Inflammatory macrophage (primary cell): ENCODE measurements at regions not wholly inside any gene's neighbourhood (a gene's known extent, or its start where the extent isn't known, plus 50 kb on each side); places are given as distances from the start of the nearest gene placed in this dataset.

ENCODE experiments used
- DNase-seq, 2 donors: peaks; one replicate each; pipeline ENCODE4 v3.0.0-alpha.2; 2020 to 2022

DNA sequence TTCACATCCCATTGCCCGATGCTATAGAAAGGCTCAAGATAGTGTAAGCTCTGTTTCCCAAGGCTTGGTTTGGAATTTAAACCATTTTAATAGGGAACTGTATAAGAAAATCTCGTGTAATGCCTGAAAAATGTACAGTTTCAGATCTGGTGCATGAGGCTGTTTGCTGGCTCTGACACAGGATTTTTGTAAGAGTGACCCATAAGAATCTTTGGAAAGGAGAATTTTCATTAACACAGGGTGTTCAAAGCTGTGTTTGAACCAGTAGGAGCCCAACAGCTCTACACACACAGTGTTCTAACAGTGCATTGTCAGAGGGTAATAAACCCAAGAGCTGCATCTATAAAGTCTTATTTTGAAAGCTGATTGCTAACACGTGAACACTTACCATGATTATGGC lies 293.5 kb downstream of the PRL start:
- no peak for DNase-seq

DNA sequence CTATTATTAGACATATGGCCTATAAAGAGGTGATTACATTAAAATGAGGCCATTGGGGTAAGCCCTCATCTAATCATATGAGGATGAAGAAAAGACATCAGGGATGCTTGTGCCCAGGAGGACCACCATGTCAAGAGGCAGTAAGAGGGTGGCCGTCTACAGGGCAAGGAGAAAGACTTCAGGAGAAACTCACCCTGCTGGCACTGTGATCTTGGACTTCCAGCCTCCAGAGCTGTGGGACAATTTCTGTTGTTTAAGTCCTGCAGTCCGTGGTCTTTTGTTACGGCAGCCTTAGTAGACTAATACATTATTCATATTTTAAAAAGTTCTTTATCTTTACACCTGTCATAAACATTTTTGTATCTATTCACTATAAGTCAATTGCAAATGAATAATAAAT lies 290.0 kb downstream of the PRL start:
- DNase-seq, result no peak

- no peak for DNase-seq
Measured at GRCh38 chr6:22007469-22007868, 289.4 kb downstream of the PRL start.

- no peak for DNase-seq
Measured at GRCh38 chr6:22008248-22008836, 288.5 kb downstream of the PRL start.

GRCh38 chr6:22010102-22010501 lies 286.7 kb downstream of the PRL start:
- no peak for DNase-seq

GRCh38 chr6:22015216-22015615 lies 281.6 kb downstream of the PRL start:
- DNase-seq, result no peak

DNA sequence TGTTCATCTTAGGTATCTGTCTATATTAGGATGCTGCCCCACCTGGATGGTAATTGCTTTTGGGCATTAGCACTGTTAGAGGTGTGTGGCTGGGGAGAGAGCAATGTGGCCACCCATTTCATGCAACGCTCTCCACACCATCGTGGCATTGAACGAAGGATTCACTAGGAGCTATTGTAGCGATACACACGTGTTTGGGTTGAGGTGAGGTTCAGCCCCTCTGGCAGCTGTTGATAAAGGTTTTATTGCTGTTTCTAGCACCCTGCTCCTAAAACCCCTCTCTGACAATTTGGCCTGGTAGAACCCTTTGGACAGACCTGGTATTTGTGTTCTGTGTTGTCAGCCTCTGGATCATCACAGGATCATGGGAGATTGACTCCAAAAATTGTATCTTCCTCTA lies 280.9 kb downstream of the PRL start:
- DNase-seq, result no peak

- no peak for DNase-seq
Measured at GRCh38 chr6:22017272-22017671, 279.6 kb downstream of the PRL start.

- no peak for DNase-seq
Measured at GRCh38 chr6:22017766-22018165, 279.1 kb downstream of the PRL start.

DNA sequence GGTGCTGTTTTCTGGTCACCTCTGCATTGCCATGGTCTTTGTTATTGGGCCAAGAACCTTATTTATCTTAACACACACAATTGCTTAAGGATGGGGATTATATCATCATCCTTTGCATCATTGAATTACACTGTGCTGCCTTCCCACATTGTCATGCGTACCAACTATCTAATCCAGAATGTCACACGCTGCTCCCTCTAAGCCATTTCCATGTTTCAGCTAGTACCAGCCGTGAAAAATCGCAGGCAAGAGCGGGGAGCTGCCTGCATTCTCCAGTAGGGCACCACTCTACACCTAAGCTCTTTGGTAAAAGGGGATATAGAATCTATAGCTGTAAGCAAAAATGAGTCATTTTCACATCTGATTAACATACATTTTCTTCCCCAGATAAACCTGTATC lies 277.0 kb downstream of the PRL start:
- peak in 1 of 2 donors; percentile 13 for DNase-seq

- no peak for DNase-seq
Measured at GRCh38 chr6:22020299-22021003, 276.4 kb downstream of the PRL start.

DNA sequence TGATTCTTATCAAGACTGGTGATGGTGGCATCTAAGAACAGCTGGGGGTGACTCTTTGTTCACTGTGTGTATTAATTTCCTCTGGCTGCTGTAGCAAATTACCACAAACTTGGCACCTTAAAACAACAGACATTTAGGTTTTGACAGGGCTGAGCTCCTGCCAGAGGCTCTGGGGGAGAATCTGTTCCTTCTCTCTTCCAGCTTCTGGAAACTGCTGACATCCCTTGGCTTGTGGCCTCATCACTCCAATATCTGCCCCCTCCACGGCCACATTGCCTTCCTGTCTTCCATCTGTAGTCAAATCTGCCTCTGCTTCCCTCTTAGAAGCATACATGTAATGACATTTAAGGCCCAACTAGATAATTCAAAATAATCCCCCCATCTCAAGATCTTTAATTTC lies 274.9 kb downstream of the PRL start:
- no peak for DNase-seq

- DNase-seq, result no peak
Measured at GRCh38 chr6:22023937-22024336, 272.9 kb downstream of the PRL start.

DNA sequence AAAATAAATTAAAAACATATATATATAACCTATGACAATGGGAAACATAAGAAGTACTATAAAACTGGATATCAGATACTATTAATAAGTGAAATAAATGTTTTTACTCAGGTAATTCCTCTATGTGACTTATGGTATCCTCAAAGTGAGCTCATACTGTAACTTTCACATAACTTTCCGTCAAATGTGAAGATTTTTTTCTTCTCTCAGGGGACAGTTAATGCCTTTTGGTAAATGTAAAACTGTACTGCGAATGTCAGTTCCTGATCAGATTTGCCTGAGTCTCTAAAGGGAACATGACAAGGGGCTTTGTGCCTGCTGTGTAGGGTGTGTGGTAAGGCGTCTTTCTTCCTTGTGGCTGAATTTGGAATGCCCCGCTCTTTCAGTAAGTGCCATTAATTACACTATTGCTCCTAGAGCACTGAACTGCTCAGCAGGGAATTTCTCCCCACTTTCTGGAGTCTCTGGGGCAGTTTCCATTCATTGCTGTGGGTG lies 271.8 kb downstream of the PRL start:
- DNase-seq, result peak; percentile 31 to 49

DNA sequence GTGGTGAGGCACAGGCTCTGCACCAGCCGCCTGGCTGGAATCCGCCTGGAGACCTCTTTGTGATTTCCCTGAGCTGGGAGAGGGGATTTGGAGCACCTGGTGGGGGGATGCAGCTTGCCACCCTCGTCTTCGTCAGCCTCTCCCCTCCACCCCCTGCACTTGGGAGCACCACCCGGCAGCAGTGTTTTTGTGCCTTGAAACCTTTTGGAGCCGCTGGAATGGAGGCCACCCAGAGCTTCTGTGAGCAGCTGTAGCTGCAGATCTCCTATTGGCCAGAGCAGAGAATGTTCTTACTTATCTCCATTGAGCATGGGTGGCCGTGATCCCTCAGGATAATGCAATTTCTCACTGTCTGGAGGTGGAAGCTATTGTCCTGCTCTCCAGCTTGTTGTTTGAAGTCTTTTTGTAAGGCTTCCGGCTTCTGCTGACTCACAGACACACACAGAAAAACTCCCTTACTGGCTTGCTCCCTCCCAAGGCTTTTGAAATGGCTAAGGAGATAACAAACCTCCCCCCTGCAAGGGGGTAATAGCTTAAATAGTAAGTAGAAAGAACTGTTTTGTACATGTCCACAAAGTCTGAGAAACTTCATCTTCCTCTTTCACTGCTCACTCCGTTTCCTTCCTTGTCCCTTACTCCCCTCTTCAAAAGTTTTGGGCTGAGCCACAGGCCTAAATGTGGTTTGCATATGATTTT lies 271.2 kb downstream of the PRL start:
- peak; percentile 58 to 65 for DNase-seq

GRCh38 chr6:22026164-22026678 lies 270.6 kb downstream of the PRL start:
- DNase-seq, result no peak

DNA sequence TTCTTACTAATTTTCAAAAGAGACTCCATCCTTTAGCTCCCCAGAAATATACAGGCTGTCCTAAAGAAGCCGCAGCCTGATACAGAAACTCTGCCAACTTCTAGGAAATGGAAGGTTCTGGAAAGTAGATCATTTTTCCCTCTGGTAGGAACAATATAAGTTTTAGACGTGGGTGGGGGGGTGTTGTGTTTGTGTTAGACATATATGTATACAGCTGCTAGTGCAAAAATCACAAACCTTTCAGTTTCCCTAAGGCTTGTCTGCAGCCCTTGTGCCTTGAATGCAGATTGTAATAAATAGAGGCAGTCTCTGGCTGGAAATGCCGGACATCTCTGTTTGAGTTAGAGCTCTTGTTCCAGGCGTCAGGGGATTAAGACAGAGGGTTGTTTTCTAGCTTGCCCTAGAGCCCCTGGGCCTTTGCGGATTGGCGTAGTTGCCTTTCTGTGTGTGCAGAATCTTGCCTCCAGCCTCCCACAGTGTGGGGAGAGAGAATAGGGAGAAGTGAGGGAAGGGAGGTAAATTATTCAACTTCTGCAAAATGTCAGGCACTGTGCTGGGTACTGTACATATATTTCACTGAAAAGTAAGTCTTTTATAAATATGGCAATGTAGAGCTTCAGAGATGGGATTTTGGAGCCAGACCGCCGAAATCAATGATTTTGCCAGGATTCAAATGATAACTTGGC lies 269.7 kb downstream of the PRL start:
- DNase-seq, result no peak

- peak in 1 of 2 donors; percentile 28 for DNase-seq
Measured at GRCh38 chr6:22028403-22029090, 268.3 kb downstream of the PRL start.

DNA sequence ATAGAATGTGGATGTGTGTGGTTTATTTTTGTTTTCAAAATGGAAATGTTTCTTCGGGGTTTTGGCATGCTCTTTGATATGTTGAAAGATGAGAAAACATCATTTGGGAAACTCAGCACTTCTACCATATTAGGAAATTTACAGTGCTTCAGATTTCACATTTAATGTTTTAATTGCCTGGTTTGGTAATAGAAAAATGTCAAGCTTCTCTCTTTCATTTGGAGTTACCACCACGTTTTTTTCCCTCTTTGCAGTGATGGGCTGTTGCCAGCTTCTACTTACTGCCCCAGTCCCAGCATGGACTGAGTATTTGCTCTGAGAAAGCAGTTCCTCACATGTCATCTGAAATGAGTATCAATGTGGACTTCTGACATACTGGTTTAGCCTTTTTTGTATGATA lies 267.7 kb downstream of the PRL start:
- no peak for DNase-seq

GRCh38 chr6:22030730-22031619 lies 265.9 kb downstream of the PRL start:
- DNase-seq, result no peak

DNA sequence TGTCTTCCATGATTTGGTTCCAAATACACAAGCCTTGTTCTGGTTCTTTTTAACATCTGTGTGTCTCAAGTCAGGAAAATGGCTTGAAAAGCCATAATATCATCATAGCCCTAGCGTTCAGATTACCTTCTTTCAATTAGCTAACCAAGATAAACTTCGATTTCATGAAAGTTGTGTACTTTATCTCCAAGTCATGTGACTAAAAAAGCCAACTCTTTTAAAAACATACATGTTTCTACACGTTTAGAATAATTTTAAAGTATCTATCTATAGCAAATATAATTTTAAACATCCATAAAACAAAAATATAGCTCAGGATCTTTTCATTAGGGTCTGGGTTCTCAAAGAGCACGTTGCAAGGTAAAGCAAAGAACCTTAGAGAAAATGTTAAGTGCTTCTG lies 261.1 kb downstream of the PRL start:
- no peak for DNase-seq
